CD14-positive monocyte (primary cell): ENCODE measurements at regions not wholly inside any gene's neighbourhood (a gene's known extent, or its start where the extent isn't known, plus 50 kb on each side); places are given as distances from the start of the nearest gene placed in this dataset.

ENCODE experiments used
- DNase-seq, 3 donors: peaks; one replicate each; pipeline ENCODE4 v3.0.0-alpha.2; 2011 to 2022
- H2AFZ ChIP-seq: 2 replicates; pipeline ENCODE4 v1.6.0; 2012; ENCODE audit warnings: mild to moderate bottlenecking, low read depth, low read length, inconsistent platforms; ENCODE audit not compliant: insufficient read depth, poor library complexity, severe bottlenecking
- H3K27ac ChIP-seq, 2 donors: 1 replicate in 1 of 2; 2 replicates in 1 of 2; pipeline ENCODE4 v1.5.1; 2012 to 2013; ENCODE audit warnings: low read length in 2 of 2, control low read depth in 1 of 2, inconsistent platforms in 1 of 2, low read depth in 1 of 2, mild to moderate bottlenecking in 1 of 2
- H3K27me3 ChIP-seq, 2 donors: one replicate each; pipeline versions ENCODE4 v1.6.0 to v1.6.1; 2011 to 2013; ENCODE audit warnings: low read length in 2 of 2; ENCODE audit not compliant: control insufficient read depth in 2 of 2, insufficient read depth in 2 of 2
- H3K36me3 ChIP-seq, 2 donors: replicated peaks in 1 of 2; 1 replicate in 1 of 2; 2 replicates in 1 of 2; pipeline versions ENCODE4 v1.5.1 to v1.6.1; 2012 to 2013; ENCODE audit warnings: low read length in 2 of 2, control low read depth in 1 of 2, inconsistent platforms in 1 of 2, mild to moderate bottlenecking in 1 of 2; ENCODE audit not compliant: insufficient read depth in 2 of 2, control insufficient read depth in 1 of 2
- H3K4me1 ChIP-seq, 2 donors: 1 replicate in 1 of 2; 2 replicates in 1 of 2; pipeline versions ENCODE4 v1.5.1 to v1.6.1; 2012 to 2013; ENCODE audit warnings: low read length in 2 of 2, control low read depth in 1 of 2, inconsistent platforms in 1 of 2, mild to moderate bottlenecking in 1 of 2, moderate library complexity in 1 of 2; ENCODE audit not compliant: insufficient read depth in 2 of 2, control insufficient read depth in 1 of 2
- H3K4me2 ChIP-seq: replicated peaks from 2 replicates; pipeline ENCODE3; 2012; ENCODE audit warnings: low read length, moderate library complexity, mild to moderate bottlenecking; ENCODE audit not compliant: poor library complexity, severe bottlenecking; ENCODE audit errors: extremely low read depth
- H3K4me3 ChIP-seq, 3 experiments: fragments of 200-600 bp in 1 of 3; sonication (generic) in 1 of 3; replicated peaks in 1 of 3; 1 replicate in 2 of 3; 2 replicates in 1 of 3; pipeline ENCODE4 v1.5.1; 2011 to 2013; ENCODE audit warnings: low read length in 3 of 3, mild to moderate bottlenecking in 3 of 3, control low read depth in 2 of 3, low read depth in 2 of 3, inconsistent platforms in 1 of 3, moderate library complexity in 1 of 3
- H3K79me2 ChIP-seq: 2 replicates; pipeline ENCODE4 v1.6.0; 2012; ENCODE audit warnings: mild to moderate bottlenecking, control low read depth, inconsistent platforms, low read length, moderate library complexity; ENCODE audit not compliant: insufficient read depth
- H3K9ac ChIP-seq: 2 replicates; pipeline ENCODE4 v1.6.0; 2017; ENCODE audit warnings: low read length, mild to moderate bottlenecking; ENCODE audit not compliant: insufficient read depth, poor library complexity, severe bottlenecking
- H3K9me3 ChIP-seq, 2 donors: replicated peaks in 1 of 2; 1 replicate in 1 of 2; 2 replicates in 1 of 2; pipeline versions ENCODE4 v1.5.1 to v1.6.1; 2012 to 2013; ENCODE audit warnings: low read length in 2 of 2, control low read depth in 1 of 2; ENCODE audit not compliant: control insufficient read depth in 1 of 2, insufficient read depth in 1 of 2
- H4K20me1 ChIP-seq: 2 replicates; pipeline ENCODE4 v1.6.0; 2012; ENCODE audit warnings: mild to moderate bottlenecking, low read length, control low read depth, moderate library complexity; ENCODE audit not compliant: insufficient read depth
- H3K27ac Mint-ChIP-seq, 7 donors: one replicate each; pipeline ENCODE4 v1.8.0; 2020; ENCODE audit warnings: mild to moderate bottlenecking in 7 of 7, mixed read lengths in 7 of 7, moderate library complexity in 6 of 7, inconsistent platforms in 2 of 7
- H3K27me3 Mint-ChIP-seq, 3 donors: one replicate each; pipeline ENCODE4 v1.8.0; 2021 to 2022; ENCODE audit warnings: low read depth in 3 of 3, mild to moderate bottlenecking in 3 of 3, mixed read lengths in 3 of 3, moderate library complexity in 3 of 3, inconsistent platforms in 1 of 3
- H3K36me3 Mint-ChIP-seq, 2 donors: one replicate each; pipeline ENCODE4 v1.8.0; 2020; ENCODE audit warnings: mixed read lengths in 2 of 2, inconsistent platforms in 1 of 2, mild to moderate bottlenecking in 1 of 2
- H3K4me1 Mint-ChIP-seq: one replicate; pipeline ENCODE4 v1.8.0; 2020; ENCODE audit warnings: mild to moderate bottlenecking, mixed read lengths
- H3K4me3 Mint-ChIP-seq, 2 donors: one replicate each; pipeline ENCODE4 v1.8.0; 2020; ENCODE audit warnings: mild to moderate bottlenecking in 2 of 2, mixed read lengths in 2 of 2, moderate library complexity in 1 of 2
- H3K9me3 Mint-ChIP-seq, 7 donors: one replicate each; pipeline ENCODE4 v1.8.0; 2020 to 2022; ENCODE audit warnings: mixed read lengths in 7 of 7, mild to moderate bottlenecking in 6 of 7, moderate library complexity in 6 of 7, inconsistent platforms in 2 of 7
- CTCF ChIP-seq: fragments of 200-600 bp; IDR thresholded peaks from one replicate; pipeline ENCODE4 v1.8.0; 2022; ENCODE audit warnings: antibody characterized with exemption, mild to moderate bottlenecking
- WGBS: methylation state at CpG from one replicate; pipeline ENCODE4 v1.1.5; 2013; ENCODE audit warnings: missing lambda C conversion rate; ENCODE audit not compliant: insufficient coverage; 5-methylcytosine and 5-hydroxymethylcytosine counted together
- intact Hi-C, 2 donors: fragments of 100-400 bp; cut with micrococcal nuclease; formaldehyde crosslinking; loops; one replicate each; pipeline versions ENCODE4 v1.15.0 to v1.15.1; 2023

GRCh38 chr21:34202553-34203372 is 129.4 kb downstream of the MRPS6 start:
- Histone ChIP-seq H3K9ac (peak overlapping the region; percentile 55), H3K4me3 (peak overlapping the region; percentile 40 to 76 (median 57)), H3K27ac (peak overlapping the region; percentile 84 to 92), H2AFZ (peak overlapping the region; percentile 86), H3K79me2 (no peaks in the 10 kb centered on the region), H3K27me3 (no peaks in the 10 kb centered on the region), H4K20me1 (no peaks in the 10 kb centered on the region), H3K36me3 (no peaks in the 10 kb centered on the region), H3K9me3 (no peaks in the 10 kb centered on the region), H3K4me1 (peaks cover 90 to 98% of the 10 kb centered on the region in 2 donors), H3K4me2 (peak overlapping the region; percentile 78)
- TF ChIP-seq CTCF: no peak
- H3K9me3 Mint-ChIP-seq: peaks cover 0 to 7% (median 3%) of the 10 kb centered on the region in 7 donors
- H3K27ac Mint-ChIP-seq: peak overlapping the region; percentile 98 to 99 (median 99)
- H3K4me1 Mint-ChIP-seq: peaks cover 93% of the 10 kb centered on the region
- H3K36me3 Mint-ChIP-seq: peaks cover 0 to 2% of the 10 kb centered on the region in 2 donors
- H3K4me3 Mint-ChIP-seq: peak overlapping the region; percentile 76 to 90
- intact Hi-C loops: loop anchor here (5.0 to 10.0 kb wide), 4 partner anchors 130 to 288 kb away; partner anchors contain the start of genes ATP5PO (in 1 of the 2), MRPS6 (in 1 of the 2) and SLC5A3 (in 1 of the 2)
- peaks cover 0 to 2% (median 0%) of the 10 kb centered on the region in 3 donors for H3K27me3 Mint-ChIP-seq
- 0% methylated on average over 11 of the region's 25 CpGs for WGBS
- peak; percentile 24 to 77 (median 52) for DNase-seq

GRCh38 chr21:34203851-34204420 is 130.6 kb downstream of the MRPS6 start:
- Histone ChIP-seq H3K27me3 (no peaks in the 10 kb centered on the region), H3K9ac (no peak overlapping the region), H4K20me1 (no peaks in the 10 kb centered on the region), H3K79me2 (no peaks in the 10 kb centered on the region), H3K9me3 (peaks cover 0 to 3% of the 10 kb centered on the region in 2 donors), H3K36me3 (no peaks in the 10 kb centered on the region), H3K4me3 (no peak overlapping the region), H3K4me2 (no peak overlapping the region), H3K27ac (peak overlapping the region; percentile 3 to 84), H2AFZ (no peak overlapping the region), H3K4me1 (peaks cover 78 to 86% of the 10 kb centered on the region in 2 donors)
- no peak for DNase-seq
- H3K9me3 Mint-ChIP-seq: peaks cover 0 to 9% (median 5%) of the 10 kb centered on the region in 7 donors
- peaks cover 0 to 2% (median 0%) of the 10 kb centered on the region in 3 donors for H3K27me3 Mint-ChIP-seq
- H3K36me3 Mint-ChIP-seq: peaks cover 0 to 4% of the 10 kb centered on the region in 2 donors
- WGBS: 93% methylated on average over 11 of the region's 11 CpGs
- no peak overlapping the region for H3K4me3 Mint-ChIP-seq
- TF ChIP-seq CTCF: no peak
- intact Hi-C loops: loop anchor here (5.0 to 10.0 kb wide), 4 partner anchors 132 to 289 kb away; partner anchors contain the start of genes ATP5PO (in 1 of the 2), MRPS6 (in 1 of the 2) and SLC5A3 (in 1 of the 2)
- peaks cover 81% of the 10 kb centered on the region for H3K4me1 Mint-ChIP-seq
- peak overlapping the region; percentile 18 to 99 (median 88) for H3K27ac Mint-ChIP-seq
